Peyer's patch (tissue), 4 donors: ENCODE measurements at regions not wholly inside any gene's neighbourhood (a gene's known extent, or its start where the extent isn't known, plus 50 kb on each side); places are given as distances from the start of the nearest gene placed in this dataset.

Source experiments
- DNase-seq, 3 donors: peaks; one replicate each; pipeline ENCODE4 v3.0.0-alpha.2; 2017 to 2019
- H3K27ac ChIP-seq, 4 donors: fragments of 200-600 bp; sonication (generic); one replicate each; pipeline ENCODE4 v1.5.1; 2016 to 2019
- H3K27me3 ChIP-seq, 2 donors: fragments of 200-600 bp; sonication (generic); one replicate each; pipeline ENCODE4 v1.5.1; 2019
- H3K36me3 ChIP-seq, 3 donors: fragments of 200-600 bp; sonication (generic); one replicate each; pipeline ENCODE4 v1.5.1; 2016 to 2019
- H3K4me1 ChIP-seq, 4 donors: fragments of 200-600 bp; sonication (generic); one replicate each; pipeline ENCODE4 v1.5.1; 2016 to 2019
- H3K4me3 ChIP-seq, 4 donors: fragments of 200-600 bp; sonication (generic); 1 replicate in 3 of 4; 2 replicates in 1 of 4; pipeline ENCODE4 v1.5.1; 2016 to 2019; ENCODE audit warnings: mild to moderate bottlenecking in 1 of 4
- H3K9me3 ChIP-seq, 4 donors: fragments of 200-600 bp; sonication (generic); one replicate each; pipeline ENCODE4 v1.5.1; 2016 to 2019; ENCODE audit warnings: mild to moderate bottlenecking in 1 of 4
- POLR2A ChIP-seq, 2 donors: fragments of 450-650 bp; IDR thresholded peaks; one replicate each; pipeline ENCODE4 v1.5.1; 2017; ENCODE audit warnings: antibody characterized with exemption in 2 of 2, mild to moderate bottlenecking in 2 of 2, moderate library complexity in 2 of 2
- TF ChIP-seq, protein P1 (sequence below), 6 experiments: fragments of 450-650 bp in 4 of 6; fragments of 200-600 bp in 2 of 6; sonication (generic) in 1 of 6; IDR thresholded peaks; one replicate each; pipeline ENCODE4 v1.5.1; 2017 to 2019; ENCODE audit warnings: antibody characterized with exemption in 6 of 6, mild to moderate bottlenecking in 3 of 6, moderate library complexity in 1 of 6

DNA sequence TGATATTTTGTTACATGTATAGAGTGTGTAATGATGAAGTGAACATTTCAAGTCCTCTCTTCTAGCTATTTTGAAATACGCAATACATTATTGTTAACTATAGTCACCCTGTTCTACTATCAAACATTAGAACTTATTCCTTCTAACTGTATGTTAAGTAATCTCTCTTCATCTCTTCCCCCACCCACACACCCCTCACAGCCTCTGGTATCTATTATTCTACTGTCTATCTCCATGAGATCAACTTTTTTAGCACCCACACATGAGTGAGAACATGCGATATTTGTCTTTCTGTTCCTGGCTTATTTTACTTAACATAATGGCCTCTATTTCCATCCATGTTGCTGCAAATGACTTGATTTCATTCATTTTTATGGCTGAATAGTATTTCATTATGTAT is 57.7 kb upstream of the EGR2 start:
- Histone ChIP-seq H3K9me3 (no peaks in the 10 kb centered on the region), H3K36me3 (no peaks in the 10 kb centered on the region), H3K4me3 (no peak overlapping the region), H3K27ac (no peak overlapping the region), H3K27me3 (no peaks in the 10 kb centered on the region), H3K4me1 (no peaks in the 10 kb centered on the region)
- DNase-seq = no peak
- TF ChIP-seq, protein P1, sequence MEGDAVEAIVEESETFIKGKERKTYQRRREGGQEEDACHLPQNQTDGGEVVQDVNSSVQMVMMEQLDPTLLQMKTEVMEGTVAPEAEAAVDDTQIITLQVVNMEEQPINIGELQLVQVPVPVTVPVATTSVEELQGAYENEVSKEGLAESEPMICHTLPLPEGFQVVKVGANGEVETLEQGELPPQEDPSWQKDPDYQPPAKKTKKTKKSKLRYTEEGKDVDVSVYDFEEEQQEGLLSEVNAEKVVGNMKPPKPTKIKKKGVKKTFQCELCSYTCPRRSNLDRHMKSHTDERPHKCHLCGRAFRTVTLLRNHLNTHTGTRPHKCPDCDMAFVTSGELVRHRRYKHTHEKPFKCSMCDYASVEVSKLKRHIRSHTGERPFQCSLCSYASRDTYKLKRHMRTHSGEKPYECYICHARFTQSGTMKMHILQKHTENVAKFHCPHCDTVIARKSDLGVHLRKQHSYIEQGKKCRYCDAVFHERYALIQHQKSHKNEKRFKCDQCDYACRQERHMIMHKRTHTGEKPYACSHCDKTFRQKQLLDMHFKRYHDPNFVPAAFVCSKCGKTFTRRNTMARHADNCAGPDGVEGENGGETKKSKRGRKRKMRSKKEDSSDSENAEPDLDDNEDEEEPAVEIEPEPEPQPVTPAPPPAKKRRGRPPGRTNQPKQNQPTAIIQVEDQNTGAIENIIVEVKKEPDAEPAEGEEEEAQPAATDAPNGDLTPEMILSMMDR (IDR thresholded peaks at IDR 0.05) = no peak
- no peak for TF ChIP-seq POLR2A (IDR thresholded peaks at IDR 0.05)

DNA sequence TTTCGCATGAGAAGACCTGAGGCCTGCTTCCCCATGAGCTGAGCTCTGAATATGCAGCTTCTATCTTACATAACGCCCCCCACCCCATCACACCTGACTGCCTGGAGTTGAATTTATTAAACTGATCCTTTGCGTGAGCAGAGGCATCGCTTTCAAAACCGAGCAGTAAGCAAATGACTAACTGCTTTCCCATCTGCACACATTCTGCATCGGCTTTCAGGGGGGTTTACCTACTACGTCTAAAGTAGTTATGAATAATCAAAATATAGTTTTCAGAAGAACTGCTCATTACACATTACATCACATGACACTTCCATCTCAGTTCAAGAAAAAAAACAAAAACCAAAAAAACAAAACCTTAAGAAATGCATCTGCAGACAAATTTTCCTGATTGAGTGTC is 54.7 kb upstream of the EGR2 start:
- no peaks in the 10 kb centered on the region for H3K27me3 ChIP-seq
- H3K9me3 ChIP-seq = no peaks in the 10 kb centered on the region
- no peaks in the 10 kb centered on the region for H3K4me1 ChIP-seq
- TF ChIP-seq POLR2A (IDR thresholded peaks at IDR 0.05) = no peak
- TF ChIP-seq, protein P1 (IDR thresholded peaks at IDR 0.05) = no peak
- no peak overlapping the region for H3K4me3 ChIP-seq
- H3K36me3 ChIP-seq = no peaks in the 10 kb centered on the region
- H3K27ac ChIP-seq = no peak overlapping the region
- no peak for DNase-seq

DNA sequence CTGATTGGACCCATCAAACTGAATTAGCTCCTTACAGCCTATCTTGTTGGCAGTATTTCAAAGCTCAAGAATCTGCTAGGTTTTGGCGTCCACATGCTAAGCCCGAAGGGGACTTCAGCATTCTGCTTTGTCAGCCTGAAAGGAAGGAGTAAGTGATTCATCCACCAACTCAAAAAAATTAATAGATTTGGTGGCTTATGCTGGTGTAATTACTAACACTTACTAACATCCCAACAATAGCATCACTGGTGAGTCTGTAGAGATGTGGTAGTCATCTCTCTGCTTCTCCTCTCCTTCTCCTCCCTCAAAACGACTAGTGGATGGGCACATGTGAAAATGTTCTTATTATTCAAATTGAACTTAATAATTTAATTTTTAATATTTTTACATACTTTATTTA is 53.8 kb upstream of the EGR2 start:
- no peak overlapping the region for H3K4me3 ChIP-seq
- DNase-seq = no peak
- no peaks in the 10 kb centered on the region for H3K27me3 ChIP-seq
- H3K36me3 ChIP-seq = no peaks in the 10 kb centered on the region
- no peaks in the 10 kb centered on the region for H3K4me1 ChIP-seq
- H3K27ac ChIP-seq = no peak overlapping the region
- no peaks in the 10 kb centered on the region for H3K9me3 ChIP-seq
- no peak for TF ChIP-seq POLR2A (IDR thresholded peaks at IDR 0.05)
- TF ChIP-seq, protein P1 (IDR thresholded peaks at IDR 0.05) = no peak

DNA sequence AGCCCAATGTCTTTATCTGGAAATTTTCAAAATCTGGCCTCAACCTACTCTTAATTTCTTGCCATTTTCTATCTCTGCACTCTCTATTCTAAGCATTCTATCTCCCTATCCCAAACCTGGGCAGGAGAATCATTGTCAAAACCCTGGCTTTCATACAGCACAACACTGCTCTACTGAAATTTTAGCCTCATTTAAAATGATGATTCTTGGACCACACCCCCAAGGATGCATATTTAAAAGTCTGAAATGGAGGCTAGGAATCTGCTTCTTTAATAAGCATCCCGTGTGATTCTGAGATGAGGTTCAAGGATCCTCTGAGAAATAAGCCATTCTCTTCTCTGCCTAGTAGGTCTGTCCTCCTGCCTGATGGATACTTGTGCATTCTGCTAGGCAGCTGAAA is 50.8 kb upstream of the EGR2 start:
- Histone ChIP-seq H3K36me3 (no peaks in the 10 kb centered on the region), H3K4me3 (no peak overlapping the region), H3K27me3 (no peaks in the 10 kb centered on the region), H3K9me3 (no peaks in the 10 kb centered on the region), H3K4me1 (no peaks in the 10 kb centered on the region), H3K27ac (no peak overlapping the region)
- no peak for DNase-seq
- TF ChIP-seq, protein P1 (IDR thresholded peaks at IDR 0.05) = no peak
- TF ChIP-seq POLR2A (IDR thresholded peaks at IDR 0.05) = no peak

DNA sequence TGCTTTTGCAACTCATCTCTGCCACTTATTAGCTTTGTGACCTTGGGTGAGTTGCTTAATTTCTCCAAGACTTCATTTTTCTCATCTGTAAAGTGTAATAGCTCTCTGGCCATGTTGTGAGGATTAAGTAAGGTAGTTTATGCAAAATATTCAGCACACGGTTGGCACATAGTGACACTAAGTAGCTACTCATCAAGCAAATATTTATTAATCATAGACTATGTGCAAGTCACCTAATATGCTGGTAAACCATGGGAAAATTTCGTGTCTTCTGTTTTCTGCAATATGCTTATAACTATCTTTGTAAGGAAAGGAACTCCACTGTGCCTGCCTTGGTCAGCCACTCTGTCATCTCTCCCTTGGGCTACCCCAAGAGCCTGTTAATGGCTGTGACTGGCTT is 50.3 kb upstream of the EGR2 start:
- H3K4me1 ChIP-seq = no peaks in the 10 kb centered on the region
- H3K9me3 ChIP-seq = no peaks in the 10 kb centered on the region
- H3K36me3 ChIP-seq = no peaks in the 10 kb centered on the region
- TF ChIP-seq, protein P1 (IDR thresholded peaks at IDR 0.05) = no peak
- TF ChIP-seq POLR2A (IDR thresholded peaks at IDR 0.05) = no peak
- DNase-seq = no peak
- H3K4me3 ChIP-seq = no peak overlapping the region
- H3K27ac ChIP-seq = no peak overlapping the region
- no peaks in the 10 kb centered on the region for H3K27me3 ChIP-seq
